ENCODE measurements at regions not wholly inside any gene's neighbourhood (a gene's known extent, or its start where the extent isn't known, plus 50 kb on each side); places are given as distances from the start of the nearest gene placed in this dataset.

DNA sequence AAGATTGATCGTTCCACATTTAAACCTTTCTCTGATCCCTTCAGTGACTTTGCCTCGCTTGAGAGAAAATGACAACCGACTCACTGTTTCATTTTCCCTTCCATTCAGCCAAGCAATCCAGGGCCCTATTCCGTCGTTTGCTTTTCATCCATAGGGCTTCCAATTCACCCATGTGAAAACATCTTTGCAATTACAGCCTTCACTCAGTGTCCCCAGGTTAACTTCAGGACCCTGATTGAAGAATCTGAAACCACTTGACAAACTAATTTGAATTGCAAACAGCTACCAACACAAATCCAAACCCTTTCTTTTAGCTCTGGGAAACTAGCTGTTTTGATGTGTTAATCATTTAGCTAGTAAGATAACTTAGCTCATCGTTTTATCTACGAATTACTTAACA is 120.2 kb upstream of the FAM9C start:
- Histone ChIP-seq H3K4me1 (ENCODE audit: control insufficient read depth in 1 of 2, insufficient read depth in 2 of 2, low read depth in 1 of 2, low read length in 1 of 2) (peaks cover 16 to 22% of the 10 kb centered on the region in 2 experiments), H3K9ac (peak overlapping the region; percentile 26; the same call in 1 of the 2 replicates), H3K4me3 (ENCODE audit: low read depth in 2 of 2, low read length in 1 of 2) (no peak overlapping the region), H3K36me3 (replicated peaks in 1 of 2; ENCODE audit: control insufficient read depth in 1 of 2, insufficient read depth in 2 of 2, low read length in 1 of 2) (no peaks in the 10 kb centered on the region), H4K20me1 (ENCODE audit: insufficient read depth) (no peaks in the 10 kb centered on the region), H3K27me3 (ENCODE audit: insufficient read depth) (no peaks in the 10 kb centered on the region), H2AFZ (ENCODE audit: low read depth) (peak overlapping the region; percentile 88), H3K9me2 (no peaks in the 10 kb centered on the region), H3F3A (replicated peaks; ENCODE audit: insufficient read depth) (peaks cover 14% of the 10 kb centered on the region), H3K9me3 (no peaks in the 10 kb centered on the region; the same call in 1 of the 2 replicates), H3K4me2 (peak overlapping the region; percentile 64), H3K27ac (ENCODE audit: low read depth in 2 of 2, low read length in 1 of 2) (peak overlapping the region in 1 of 2 experiments; percentile 16; a peak in 1 of 4 replicates), H3K79me2 (ENCODE audit: insufficient read depth) (no peaks in the 10 kb centered on the region)
- TF ChIP-seq NFIC (IDR thresholded peaks at IDR 0.05; ENCODE audit: borderline replicate concordance) (no peak), TEAD4 (IDR thresholded peaks at IDR 0.05; ENCODE audit: borderline replicate concordance, insufficient read depth) (no peak), EP300 (IDR thresholded peaks at IDR 0.05; ENCODE audit: borderline replicate concordance in 1 of 2, low read depth in 1 of 2, low read length in 1 of 2) (no peak), MXI1 (IDR thresholded peaks at IDR 0.05; ENCODE audit: low read depth, low read length) (no peak), FOXJ3 (CRISPR knock-in tag; IDR thresholded peaks at IDR 0.05) (no peak)
- TF ChIP-seq, protein P1, sequence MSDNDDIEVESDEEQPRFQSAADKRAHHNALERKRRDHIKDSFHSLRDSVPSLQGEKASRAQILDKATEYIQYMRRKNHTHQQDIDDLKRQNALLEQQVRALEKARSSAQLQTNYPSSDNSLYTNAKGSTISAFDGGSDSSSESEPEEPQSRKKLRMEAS (IDR thresholded peaks at IDR 0.05; ENCODE audit: low read depth), result no peak
- TF ChIP-seq, protein P2, sequence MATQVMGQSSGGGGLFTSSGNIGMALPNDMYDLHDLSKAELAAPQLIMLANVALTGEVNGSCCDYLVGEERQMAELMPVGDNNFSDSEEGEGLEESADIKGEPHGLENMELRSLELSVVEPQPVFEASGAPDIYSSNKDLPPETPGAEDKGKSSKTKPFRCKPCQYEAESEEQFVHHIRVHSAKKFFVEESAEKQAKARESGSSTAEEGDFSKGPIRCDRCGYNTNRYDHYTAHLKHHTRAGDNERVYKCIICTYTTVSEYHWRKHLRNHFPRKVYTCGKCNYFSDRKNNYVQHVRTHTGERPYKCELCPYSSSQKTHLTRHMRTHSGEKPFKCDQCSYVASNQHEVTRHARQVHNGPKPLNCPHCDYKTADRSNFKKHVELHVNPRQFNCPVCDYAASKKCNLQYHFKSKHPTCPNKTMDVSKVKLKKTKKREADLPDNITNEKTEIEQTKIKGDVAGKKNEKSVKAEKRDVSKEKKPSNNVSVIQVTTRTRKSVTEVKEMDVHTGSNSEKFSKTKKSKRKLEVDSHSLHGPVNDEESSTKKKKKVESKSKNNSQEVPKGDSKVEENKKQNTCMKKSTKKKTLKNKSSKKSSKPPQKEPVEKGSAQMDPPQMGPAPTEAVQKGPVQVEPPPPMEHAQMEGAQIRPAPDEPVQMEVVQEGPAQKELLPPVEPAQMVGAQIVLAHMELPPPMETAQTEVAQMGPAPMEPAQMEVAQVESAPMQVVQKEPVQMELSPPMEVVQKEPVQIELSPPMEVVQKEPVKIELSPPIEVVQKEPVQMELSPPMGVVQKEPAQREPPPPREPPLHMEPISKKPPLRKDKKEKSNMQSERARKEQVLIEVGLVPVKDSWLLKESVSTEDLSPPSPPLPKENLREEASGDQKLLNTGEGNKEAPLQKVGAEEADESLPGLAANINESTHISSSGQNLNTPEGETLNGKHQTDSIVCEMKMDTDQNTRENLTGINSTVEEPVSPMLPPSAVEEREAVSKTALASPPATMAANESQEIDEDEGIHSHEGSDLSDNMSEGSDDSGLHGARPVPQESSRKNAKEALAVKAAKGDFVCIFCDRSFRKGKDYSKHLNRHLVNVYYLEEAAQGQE (IDR thresholded peaks at IDR 0.05; ENCODE audit: low read depth, low read length), result no peak
- ChIA-PET CTCF (no interaction called here), POLR2A (no interaction called here)
- WGBS (ENCODE audit: low lambda C conversion rate), result 54% methylated on average over 7 of the region's 7 CpGs
- DNase-seq, result no peak

GRCh38 chrX:13162772-13163410 is 118.5 kb upstream of the FAM9C start:
- Histone ChIP-seq H3K79me2 (ENCODE audit: insufficient read depth) (no peaks in the 10 kb centered on the region), H3K9me3 (no peaks in the 10 kb centered on the region), H3K36me3 (replicated peaks in 1 of 2; ENCODE audit: control insufficient read depth in 1 of 2, insufficient read depth in 2 of 2, low read length in 1 of 2) (no peaks in the 10 kb centered on the region), H4K20me1 (ENCODE audit: insufficient read depth) (no peaks in the 10 kb centered on the region), H3K9me2 (no peaks in the 10 kb centered on the region), H3K27ac (ENCODE audit: low read depth in 2 of 2, low read length in 1 of 2) (no peak overlapping the region), H2AFZ (ENCODE audit: low read depth) (no peak overlapping the region), H3K27me3 (ENCODE audit: insufficient read depth) (no peaks in the 10 kb centered on the region), H3K9ac (no peak overlapping the region), H3K4me3 (ENCODE audit: low read depth in 2 of 2, low read length in 1 of 2) (no peak overlapping the region), H3F3A (replicated peaks; ENCODE audit: insufficient read depth) (peaks cover 8% of the 10 kb centered on the region), H3K4me2 (no peak overlapping the region), H3K4me1 (ENCODE audit: control insufficient read depth in 1 of 2, insufficient read depth in 2 of 2, low read depth in 1 of 2, low read length in 1 of 2) (peaks cover 17 to 19% of the 10 kb centered on the region in 2 experiments)
- WGBS (ENCODE audit: low lambda C conversion rate), result 74% methylated on average over 4 of the region's 4 CpGs
- ChIA-PET CTCF (no interaction called here), POLR2A (no interaction called here)
- DNase-seq, result no peak
- TF ChIP-seq MXI1 (IDR thresholded peaks at IDR 0.05; ENCODE audit: low read depth, low read length), result no peak
- no peak for TF ChIP-seq FOXJ3 (CRISPR knock-in tag; IDR thresholded peaks at IDR 0.05)
- TF ChIP-seq RXRA (IDR thresholded peaks at IDR 0.05; ENCODE audit: borderline replicate concordance, low read depth), result no peak
- TF ChIP-seq RFX5 (IDR thresholded peaks at IDR 0.05; ENCODE audit: low read length), result no peak
- no peak for TF ChIP-seq MEF2A (IDR thresholded peaks at IDR 0.05; ENCODE audit: borderline replicate concordance, low read depth)
- TF ChIP-seq, protein P2 (IDR thresholded peaks at IDR 0.05; ENCODE audit: low read depth, low read length), result no peak
